ENCODE measurements at regions not wholly inside any gene's neighbourhood (a gene's known extent, or its start where the extent isn't known, plus 50 kb on each side); places are given as distances from the start of the nearest gene placed in this dataset.
"Not testable (repeated sequence)": the region's sequence is repeated elsewhere in the genome, so short reads cannot be mapped to it uniquely, and the experiment has no call there.

GRCh38 chr4:125198916-125199315, 115.8 kb upstream of the FAT4 start:
- H3K9me3 ChIP-seq: no peaks in the 10 kb centered on the region
- H3K36me3 ChIP-seq: no peaks in the 10 kb centered on the region
- no peak overlapping the region for H3K4me3 ChIP-seq
- TF ChIP-seq POLR2A (IDR thresholded peaks at IDR 0.05) (no peak), CTCF (IDR thresholded peaks at IDR 0.05) (no peak)
- no peak for DNase-seq
- H3K27me3 ChIP-seq: no peaks in the 10 kb centered on the region
- H3K27ac ChIP-seq: no peak overlapping the region
- peaks cover 0 to 9% (median 0%) of the 10 kb centered on the region in 3 donors for H3K4me1 ChIP-seq
- intact Hi-C loops (cut with DNase I): no loop called here
- WGBS, 2 donors: 33 to 35% methylated on average over 2 of the region's 2 CpGs

GRCh38 chr4:125191874-125192459, 122.8 kb upstream of the FAT4 start:
- H3K36me3 ChIP-seq; H3K9me3 ChIP-seq; intact Hi-C loops (cut with DNase I); H3K27ac ChIP-seq; H3K4me3 ChIP-seq; DNase-seq; H3K27me3 ChIP-seq: not testable (repeated sequence)
- H3K4me1 ChIP-seq: peaks cover 0 to 15% (median 0%) of the 10 kb centered on the region in 3 donors
- no CpG with 5 or more reads among the region's 30 CpGs for WGBS, 2 donors

DNA sequence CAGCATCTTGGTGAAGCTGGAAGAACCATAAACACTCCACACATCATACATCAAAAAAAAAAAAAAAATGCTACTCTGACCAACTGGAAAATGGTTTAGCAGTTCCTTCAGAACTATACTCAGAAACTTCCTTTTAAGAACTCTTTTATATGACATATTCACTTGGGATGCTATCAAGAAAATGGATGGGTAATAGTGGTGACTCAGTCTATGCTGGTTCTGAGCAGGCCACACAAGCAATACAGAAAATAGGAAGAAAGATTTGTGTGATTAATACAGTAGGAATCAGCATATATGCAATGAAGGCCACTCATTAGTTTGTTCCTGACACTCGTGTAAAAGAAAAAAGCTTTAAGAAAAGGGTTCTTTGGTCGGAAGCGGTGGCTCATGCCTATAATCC, 123.5 kb upstream of the FAT4 start:
- Histone ChIP-seq H3K4me1 (peaks cover 0 to 22% (median 4%) of the 10 kb centered on the region in 3 donors), H3K27me3 (no peaks in the 10 kb centered on the region), H3K9me3 (peaks cover 0 to 8% (median 0%) of the 10 kb centered on the region in 3 donors), H3K36me3 (no peaks in the 10 kb centered on the region), H3K4me3 (no peak overlapping the region), H3K27ac (no peak overlapping the region)
- intact Hi-C loops (cut with DNase I): no loop called here
- WGBS, 2 donors: 71 to 90% methylated on average over 3 of the region's 3 CpGs
- no peak for TF ChIP-seq CTCF (IDR thresholded peaks at IDR 0.05)
- TF ChIP-seq POLR2A (IDR thresholded peaks at IDR 0.05): no peak
- DNase-seq: no peak

DNA sequence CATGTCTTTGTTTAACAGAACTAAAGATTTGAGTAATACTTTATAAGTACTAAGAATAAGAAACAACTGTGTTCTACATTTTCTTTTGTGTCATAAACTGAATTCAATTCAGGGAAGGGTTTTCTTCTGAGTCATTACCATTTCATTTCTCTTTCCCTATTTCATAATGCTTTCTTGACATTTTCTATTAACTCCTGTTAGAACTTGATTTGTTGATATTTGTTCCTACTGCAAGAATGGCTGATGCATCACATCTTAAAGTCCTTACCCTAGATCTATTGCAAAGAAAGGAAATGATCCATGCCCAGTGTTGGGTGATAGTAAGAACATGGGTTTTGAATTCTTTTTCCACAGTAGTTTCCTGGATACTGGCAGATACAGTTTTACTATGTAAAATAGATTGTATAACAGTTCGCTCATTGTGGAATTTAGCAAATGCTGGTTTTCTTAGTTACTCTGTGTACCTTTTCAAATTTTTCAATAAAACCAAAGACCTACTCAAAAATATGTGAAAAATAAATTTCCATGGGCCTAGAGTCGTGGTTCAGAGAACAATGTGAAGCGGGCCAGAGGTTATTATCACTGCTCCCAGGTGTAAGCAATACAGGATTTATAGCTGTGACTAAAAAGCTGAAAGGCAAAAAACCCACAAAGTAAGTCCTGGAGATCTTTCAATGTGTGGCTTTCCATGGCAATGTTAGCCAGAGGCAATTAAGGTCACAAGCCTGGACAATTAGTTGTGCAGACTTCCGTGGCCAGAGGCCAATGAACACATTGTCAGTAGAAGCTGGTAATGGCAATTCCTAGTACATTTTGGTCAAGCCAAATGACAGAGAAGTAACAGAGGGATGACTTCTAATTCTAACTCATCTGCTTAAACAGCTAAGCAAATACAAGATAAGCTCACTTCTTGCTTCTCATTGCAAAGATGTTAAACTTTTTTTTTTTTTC, 127.3 kb upstream of the FAT4 start:
- intact Hi-C loops (cut with DNase I): no loop called here
- H3K27me3 ChIP-seq: no peaks in the 10 kb centered on the region
- H3K4me3 ChIP-seq: no peak overlapping the region
- DNase-seq: no peak
- H3K4me1 ChIP-seq: peaks cover 0 to 22% (median 4%) of the 10 kb centered on the region in 3 donors
- TF ChIP-seq CTCF (IDR thresholded peaks at IDR 0.05) (no peak), POLR2A (IDR thresholded peaks at IDR 0.05) (no peak)
- H3K27ac ChIP-seq: peak overlapping the region in 3 of 4 donors; percentile 28 to 67 (median 66)
- no peaks in the 10 kb centered on the region for H3K36me3 ChIP-seq
- WGBS, 2 donors: 38 to 40% methylated on average over 4 of the region's 4 CpGs
- peaks cover 0 to 8% (median 0%) of the 10 kb centered on the region in 3 donors for H3K9me3 ChIP-seq

- H3K9me3 ChIP-seq: no peaks in the 10 kb centered on the region
- WGBS, 2 donors: 81 to 85% methylated on average over 3 of the region's 3 CpGs
- H3K27me3 ChIP-seq: no peaks in the 10 kb centered on the region
- H3K4me3 ChIP-seq: no peak overlapping the region
- H3K4me1 ChIP-seq: peaks cover 0 to 22% (median 4%) of the 10 kb centered on the region in 3 donors
- TF ChIP-seq POLR2A (IDR thresholded peaks at IDR 0.05): no peak
- TF ChIP-seq CTCF (IDR thresholded peaks at IDR 0.05): no peak
- intact Hi-C loops (cut with DNase I): no loop called here
- H3K27ac ChIP-seq: no peak overlapping the region
- DNase-seq: no peak
- no peaks in the 10 kb centered on the region for H3K36me3 ChIP-seq
Observed at GRCh38 chr4:125184116-125184515, 130.6 kb upstream of the FAT4 start.

Data from esophagus squamous epithelium (tissue), 5 donors.